H9 (cell line): ENCODE measurements at regions not wholly inside any gene's neighbourhood (a gene's known extent, or its start where the extent isn't known, plus 50 kb on each side); places are given as distances from the start of the nearest gene placed in this dataset.

ENCODE experiments used
- DNase-seq: peaks from one replicate; pipeline ENCODE4 v3.0.0-alpha.2; 2017
- H2AFZ ChIP-seq: one replicate; pipeline ENCODE4 v1.6.1; 2013; ENCODE audit warnings: mild to moderate bottlenecking, low read length, control low read depth, moderate library complexity
- H2AK5ac ChIP-seq: 2 replicates; pipeline ENCODE4 v1.6.1; 2013; ENCODE audit warnings: low read length, control low read depth, mixed read lengths; ENCODE audit not compliant: insufficient read length
- H2BK120ac ChIP-seq: one replicate; pipeline ENCODE4 v1.6.1; 2013; ENCODE audit warnings: low read depth, mild to moderate bottlenecking, low read length, control low read depth, inconsistent platforms; ENCODE audit not compliant: poor library complexity, severe bottlenecking
- H2BK12ac ChIP-seq: 2 replicates; pipeline ENCODE4 v1.6.1; 2013; ENCODE audit warnings: low read length, control low read depth, mixed read lengths, low read depth; ENCODE audit not compliant: insufficient read length
- H2BK15ac ChIP-seq: 2 replicates; pipeline ENCODE4 v1.6.1; 2013; ENCODE audit warnings: low read depth, low read length, control low read depth
- H2BK20ac ChIP-seq: one replicate; pipeline ENCODE4 v1.6.1; 2013; ENCODE audit warnings: low read depth, mild to moderate bottlenecking, low read length, control low read depth, inconsistent platforms; ENCODE audit not compliant: poor library complexity, severe bottlenecking
- H2BK5ac ChIP-seq: 2 replicates; pipeline ENCODE4 v1.6.1; 2013; ENCODE audit warnings: low read length, control low read depth, mixed read lengths; ENCODE audit not compliant: insufficient read length
- H3K14ac ChIP-seq: 2 replicates; pipeline ENCODE4 v1.6.1; 2013; ENCODE audit warnings: low read length, control low read depth; ENCODE audit not compliant: insufficient read depth
- H3K18ac ChIP-seq: 2 replicates; pipeline ENCODE4 v1.6.1; 2013; ENCODE audit warnings: low read depth, mild to moderate bottlenecking, mixed read lengths, low read length, control low read depth; ENCODE audit not compliant: insufficient read length
- H3K23ac ChIP-seq: 2 replicates; pipeline ENCODE4 v1.6.1; 2013; ENCODE audit warnings: low read length, control low read depth, mixed read lengths, low read depth; ENCODE audit not compliant: insufficient read length
- H3K23me2 ChIP-seq: 2 replicates; pipeline ENCODE4 v1.6.1; 2013; ENCODE audit warnings: low read depth, mild to moderate bottlenecking, mixed read lengths, low read length, control low read depth; ENCODE audit not compliant: insufficient read length, poor library complexity, severe bottlenecking
- H3K27ac ChIP-seq: 2 replicates; pipeline ENCODE4 v1.5.1; 2013; ENCODE audit warnings: low read length, control low read depth, mixed read lengths, low read depth; ENCODE audit not compliant: insufficient read length
- H3K27me3 ChIP-seq: 2 replicates; pipeline ENCODE4 v1.6.1; 2013; ENCODE audit warnings: low read length, control low read depth, inconsistent platforms; ENCODE audit not compliant: insufficient read depth
- H3K4ac ChIP-seq: 2 replicates; pipeline ENCODE4 v1.6.1; 2013; ENCODE audit warnings: low read depth, mild to moderate bottlenecking, control low read depth, inconsistent platforms, low read length, moderate library complexity
- H3K4me1 ChIP-seq: 2 replicates; pipeline ENCODE4 v1.6.1; 2013; ENCODE audit warnings: low read length, control low read depth, inconsistent platforms; ENCODE audit not compliant: insufficient read depth
- H3K4me2 ChIP-seq: 2 replicates; pipeline ENCODE4 v1.6.1; 2013; ENCODE audit warnings: low read length, control low read depth, mixed read lengths; ENCODE audit not compliant: insufficient read length, insufficient read depth
- H3K56ac ChIP-seq: 2 replicates; pipeline ENCODE4 v1.6.1; 2013; ENCODE audit warnings: low read depth, mild to moderate bottlenecking, mixed read lengths, low read length, control low read depth; ENCODE audit not compliant: insufficient read length
- H3K79me1 ChIP-seq: 2 replicates; pipeline ENCODE4 v1.6.1; 2013; ENCODE audit warnings: low read depth, mild to moderate bottlenecking, moderate library complexity, low read length, control low read depth, inconsistent platforms; ENCODE audit not compliant: insufficient read depth, poor library complexity, severe bottlenecking
- H3K79me2 ChIP-seq: 2 replicates; pipeline ENCODE4 v1.6.1; 2013; ENCODE audit warnings: low read length, control low read depth, inconsistent platforms; ENCODE audit not compliant: insufficient read depth
- H3K9ac ChIP-seq: 2 replicates; pipeline ENCODE4 v1.6.1; 2013; ENCODE audit warnings: low read length, control low read depth, mixed read lengths; ENCODE audit not compliant: insufficient read length; ENCODE audit errors: extremely low read depth
- H3K9me3 ChIP-seq: one replicate; pipeline ENCODE4 v1.6.1; 2013; ENCODE audit warnings: low read depth, low read length, inconsistent platforms; ENCODE audit not compliant: control insufficient read depth
- H3T11ph ChIP-seq: one replicate; pipeline ENCODE4 v1.6.1; 2013; ENCODE audit warnings: mild to moderate bottlenecking, low read length, control low read depth, inconsistent platforms
- H4K20me1 ChIP-seq: one replicate; pipeline ENCODE4 v1.6.1; 2013; ENCODE audit not compliant: control insufficient read depth, insufficient read length, insufficient read depth
- H4K5ac ChIP-seq: 2 replicates; pipeline ENCODE4 v1.6.1; 2013; ENCODE audit warnings: low read depth, mild to moderate bottlenecking, mixed read lengths, low read length, control low read depth; ENCODE audit not compliant: insufficient read length
- H4K8ac ChIP-seq: replicated peaks from 2 replicates; pipeline ENCODE4 v1.6.1; 2013; ENCODE audit warnings: low read length, control low read depth, mixed read lengths, low read depth; ENCODE audit not compliant: insufficient read length
- H4K91ac ChIP-seq: 2 replicates; pipeline ENCODE4 v1.6.1; 2013; ENCODE audit warnings: low read depth, mild to moderate bottlenecking, moderate library complexity, mixed read lengths, low read length, control low read depth; ENCODE audit not compliant: insufficient read length
- H3K27ac Mint-ChIP-seq, 3 experiments: 2 replicates in 2 of 3; 3 replicates in 1 of 3; pipeline ENCODE4 v1.8.0; 2020 to 2021; ENCODE audit warnings: mixed read lengths in 3 of 3, mild to moderate bottlenecking in 1 of 3, moderate library complexity in 1 of 3
- H3K27me3 Mint-ChIP-seq: 2 replicates; pipeline ENCODE4 v1.8.0; 2021; ENCODE audit warnings: low read depth, mild to moderate bottlenecking, moderate library complexity, mixed read lengths
- H3K36me3 Mint-ChIP-seq, 3 experiments: 2 replicates in 2 of 3; 3 replicates in 1 of 3; pipeline ENCODE4 v1.8.0; 2020 to 2021; ENCODE audit warnings: low read depth in 3 of 3, mixed read lengths in 3 of 3; ENCODE audit not compliant: insufficient read depth in 1 of 3
- H3K4me1 Mint-ChIP-seq, 2 experiments: 2 replicates each; pipeline ENCODE4 v1.8.0; 2020; ENCODE audit warnings: mixed read lengths in 2 of 2
- H3K4me3 Mint-ChIP-seq, 2 experiments: 2 replicates in 1 of 2; 3 replicates in 1 of 2; pipeline ENCODE4 v1.8.0; 2020 to 2021; ENCODE audit warnings: mild to moderate bottlenecking in 2 of 2, mixed read lengths in 2 of 2, moderate library complexity in 1 of 2
- H3K9me3 Mint-ChIP-seq, 2 experiments: 2 replicates in 1 of 2; 3 replicates in 1 of 2; pipeline ENCODE4 v1.8.0; 2020; ENCODE audit warnings: mild to moderate bottlenecking in 2 of 2, mixed read lengths in 2 of 2, moderate library complexity in 1 of 2
- WGBS: extraction: QIAGEN DNeasy Blood & Tissue Kit; methylation state at CpG from one replicate; pipeline ENCODE4 v1.1.7; 2013; ENCODE audit warnings: missing lambda C conversion rate, low lambda C conversion rate, mixed read lengths; ENCODE audit not compliant: insufficient read length; ENCODE audit errors: extremely low coverage; 5-methylcytosine and 5-hydroxymethylcytosine counted together
- TF ChIP-seq, protein P1 (sequence below): fragments of 200-600 bp; sonication (generic); conservative IDR thresholded peaks from 3 replicates; pipeline ENCODE4 v1.8.0; 2021; ENCODE audit warnings: antibody characterized with exemption, mild to moderate bottlenecking

DNA sequence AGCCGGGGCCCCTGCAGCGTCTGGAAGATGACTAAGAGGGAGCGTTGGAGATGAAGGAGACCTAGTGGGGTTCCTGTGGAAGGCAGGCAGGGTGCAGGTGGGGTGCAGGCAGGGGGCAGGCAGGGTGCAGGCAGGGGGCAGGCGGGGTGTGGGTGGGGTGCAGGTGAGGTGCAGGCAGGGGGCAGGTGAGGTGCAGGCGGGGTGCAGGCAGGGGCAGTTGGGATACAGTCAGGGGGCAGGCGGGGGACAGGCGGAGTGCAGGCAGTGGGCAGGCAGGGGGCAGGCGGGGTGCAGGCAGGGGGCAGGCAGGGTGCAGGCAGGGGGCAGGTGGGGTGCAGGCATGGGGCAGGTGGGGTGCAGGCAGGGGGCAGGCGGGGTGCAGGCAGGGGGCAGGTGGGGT is 142.8 kb downstream of the SOX1 start:
- no peak overlapping the region for H3T11ph ChIP-seq
- H4K8ac ChIP-seq, result no peak overlapping the region
- no peaks in the 10 kb centered on the region for H3K36me3 Mint-ChIP-seq
- H3K9ac ChIP-seq, result no peak overlapping the region
- H3K9me3 ChIP-seq, result no peaks in the 10 kb centered on the region
- H3K4me1 Mint-ChIP-seq, result peaks cover 17 to 41% of the 10 kb centered on the region in 2 experiments
- H3K79me2 ChIP-seq, result no peaks in the 10 kb centered on the region
- peaks cover 53% of the 10 kb centered on the region for H3K27me3 Mint-ChIP-seq
- no peak overlapping the region for H4K5ac ChIP-seq
- no peak overlapping the region for H3K4ac ChIP-seq
- no peak overlapping the region for H3K18ac ChIP-seq
- H3K23ac ChIP-seq, result no peak overlapping the region
- TF ChIP-seq, protein P1, sequence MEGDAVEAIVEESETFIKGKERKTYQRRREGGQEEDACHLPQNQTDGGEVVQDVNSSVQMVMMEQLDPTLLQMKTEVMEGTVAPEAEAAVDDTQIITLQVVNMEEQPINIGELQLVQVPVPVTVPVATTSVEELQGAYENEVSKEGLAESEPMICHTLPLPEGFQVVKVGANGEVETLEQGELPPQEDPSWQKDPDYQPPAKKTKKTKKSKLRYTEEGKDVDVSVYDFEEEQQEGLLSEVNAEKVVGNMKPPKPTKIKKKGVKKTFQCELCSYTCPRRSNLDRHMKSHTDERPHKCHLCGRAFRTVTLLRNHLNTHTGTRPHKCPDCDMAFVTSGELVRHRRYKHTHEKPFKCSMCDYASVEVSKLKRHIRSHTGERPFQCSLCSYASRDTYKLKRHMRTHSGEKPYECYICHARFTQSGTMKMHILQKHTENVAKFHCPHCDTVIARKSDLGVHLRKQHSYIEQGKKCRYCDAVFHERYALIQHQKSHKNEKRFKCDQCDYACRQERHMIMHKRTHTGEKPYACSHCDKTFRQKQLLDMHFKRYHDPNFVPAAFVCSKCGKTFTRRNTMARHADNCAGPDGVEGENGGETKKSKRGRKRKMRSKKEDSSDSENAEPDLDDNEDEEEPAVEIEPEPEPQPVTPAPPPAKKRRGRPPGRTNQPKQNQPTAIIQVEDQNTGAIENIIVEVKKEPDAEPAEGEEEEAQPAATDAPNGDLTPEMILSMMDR, result no peak
- H3K23me2 ChIP-seq, result peaks cover 6% of the 10 kb centered on the region
- H2BK15ac ChIP-seq, result no peak overlapping the region
- H3K56ac ChIP-seq, result no peak overlapping the region
- no peaks in the 10 kb centered on the region for H3K79me1 ChIP-seq
- no peak overlapping the region for H2BK120ac ChIP-seq
- H3K27ac Mint-ChIP-seq, result no peak overlapping the region
- no peak overlapping the region for H3K4me3 Mint-ChIP-seq
- no peak overlapping the region for H2AFZ ChIP-seq
- no CpG with 5 or more reads among the region's 9 CpGs for WGBS
- no peaks in the 10 kb centered on the region; a peak in 1 of 5 replicates for H3K9me3 Mint-ChIP-seq
- no peak overlapping the region for H2BK20ac ChIP-seq
- H4K91ac ChIP-seq, result no peak overlapping the region
- H4K20me1 ChIP-seq, result no peaks in the 10 kb centered on the region
- no peak overlapping the region for H3K14ac ChIP-seq
- H2BK5ac ChIP-seq, result no peak overlapping the region
- no peak overlapping the region for H2AK5ac ChIP-seq
- no peak overlapping the region for H2BK12ac ChIP-seq
- H3K27me3 ChIP-seq, result peaks cover 6% of the 10 kb centered on the region; the same call in 1 of the 2 replicates
- H3K4me2 ChIP-seq, result no peak overlapping the region
- H3K4me1 ChIP-seq, result no peaks in the 10 kb centered on the region; the same call in 1 of the 2 replicates
- H3K27ac ChIP-seq, result no peak overlapping the region
- DNase-seq, result no peak
